ENCODE measurements at regions not wholly inside any gene's neighbourhood (a gene's known extent, or its start where the extent isn't known, plus 50 kb on each side); places are given as distances from the start of the nearest gene placed in this dataset.

- no peak for TF ChIP-seq CTCF (IDR thresholded peaks at IDR 0.05; ENCODE audit: low read length)
- TF ChIP-seq EZH2 (IDR thresholded peaks at IDR 0.05; ENCODE audit: borderline replicate concordance, low read length): no peak
Measured at GRCh38 chr10:9437131-9437530, 1382.6 kb downstream of the GATA3 start.
